Progenitor cell of endocrine pancreas (in vitro differentiated cells): ENCODE measurements at regions not wholly inside any gene's neighbourhood (a gene's known extent, or its start where the extent isn't known, plus 50 kb on each side); places are given as distances from the start of the nearest gene placed in this dataset.
"Not testable (repeated sequence)": the region's sequence is repeated elsewhere in the genome, so short reads cannot be mapped to it uniquely, and the experiment has no call there.

Source experiments
- DNase-seq: peaks from one replicate; pipeline ENCODE4 v3.0.0; 2021; ENCODE audit warnings: low spot score; ENCODE audit not compliant: unreplicated experiment
- H3K27ac Mint-ChIP-seq: 2 replicates; pipeline ENCODE4 v1.8.0; 2021; ENCODE audit warnings: mild to moderate bottlenecking, moderate library complexity, mixed read lengths
- H3K27me3 Mint-ChIP-seq: 2 replicates; pipeline ENCODE4 v1.8.0; 2021; ENCODE audit warnings: mixed read lengths
- H3K36me3 Mint-ChIP-seq: 2 replicates; pipeline ENCODE4 v1.8.0; 2022; ENCODE audit warnings: mixed read lengths; ENCODE audit not compliant: insufficient read depth
- H3K4me1 Mint-ChIP-seq: 2 replicates; pipeline ENCODE4 v1.8.0; 2021; ENCODE audit warnings: low read depth, mixed read lengths
- H3K4me3 Mint-ChIP-seq: 2 replicates; pipeline ENCODE4 v1.8.0; 2021; ENCODE audit warnings: low read depth, mild to moderate bottlenecking, moderate library complexity, mixed read lengths
- H3K9me3 Mint-ChIP-seq: 2 replicates; pipeline ENCODE4 v1.8.0; 2021; ENCODE audit warnings: low read depth, mixed read lengths
- CTCF ChIP-seq: fragments of 200-600 bp; sonication (generic); IDR thresholded peaks from one replicate; pipeline ENCODE4 v1.5.0; 2021; ENCODE audit warnings: antibody characterized with exemption, mild to moderate bottlenecking; ENCODE audit not compliant: unreplicated experiment

GRCh38 chr16:13331918-13332317 lies 430.5 kb downstream of the SHISA9 start:
- H3K4me3 Mint-ChIP-seq = no peak overlapping the region
- H3K4me1 Mint-ChIP-seq = no peaks in the 10 kb centered on the region
- no peak overlapping the region for H3K27ac Mint-ChIP-seq
- DNase-seq = no peak
- no peaks in the 10 kb centered on the region for H3K27me3 Mint-ChIP-seq
- no peaks in the 10 kb centered on the region for H3K9me3 Mint-ChIP-seq
- no peak for TF ChIP-seq CTCF
- no peaks in the 10 kb centered on the region for H3K36me3 Mint-ChIP-seq

GRCh38 chr16:13332713-13333255 lies 431.4 kb downstream of the SHISA9 start:
- H3K4me1 Mint-ChIP-seq = no peaks in the 10 kb centered on the region
- no peak for DNase-seq
- H3K27ac Mint-ChIP-seq = no peak overlapping the region
- H3K27me3 Mint-ChIP-seq = no peaks in the 10 kb centered on the region
- H3K36me3 Mint-ChIP-seq = no peaks in the 10 kb centered on the region
- H3K4me3 Mint-ChIP-seq = no peak overlapping the region
- TF ChIP-seq CTCF = no peak
- no peaks in the 10 kb centered on the region for H3K9me3 Mint-ChIP-seq

GRCh38 chr16:13333336-13333735 lies 431.9 kb downstream of the SHISA9 start:
- TF ChIP-seq CTCF = no peak
- no peaks in the 10 kb centered on the region for H3K36me3 Mint-ChIP-seq
- no peaks in the 10 kb centered on the region for H3K27me3 Mint-ChIP-seq
- H3K4me3 Mint-ChIP-seq = no peak overlapping the region
- no peaks in the 10 kb centered on the region for H3K4me1 Mint-ChIP-seq
- no peaks in the 10 kb centered on the region for H3K9me3 Mint-ChIP-seq
- no peak overlapping the region for H3K27ac Mint-ChIP-seq
- no peak for DNase-seq

- TF ChIP-seq CTCF = no peak
- no peaks in the 10 kb centered on the region for H3K4me1 Mint-ChIP-seq
- H3K27me3 Mint-ChIP-seq = no peaks in the 10 kb centered on the region
- H3K9me3 Mint-ChIP-seq = no peaks in the 10 kb centered on the region
- H3K27ac Mint-ChIP-seq = no peak overlapping the region
- H3K4me3 Mint-ChIP-seq = no peak overlapping the region
- H3K36me3 Mint-ChIP-seq = no peaks in the 10 kb centered on the region
- DNase-seq = no peak
Measured at GRCh38 chr16:13335879-13336278, 434.5 kb downstream of the SHISA9 start.

- H3K27ac Mint-ChIP-seq = no peak overlapping the region
- no peak overlapping the region for H3K4me3 Mint-ChIP-seq
- H3K36me3 Mint-ChIP-seq = no peaks in the 10 kb centered on the region
- no peaks in the 10 kb centered on the region for H3K4me1 Mint-ChIP-seq
- no peaks in the 10 kb centered on the region for H3K9me3 Mint-ChIP-seq
- no peaks in the 10 kb centered on the region for H3K27me3 Mint-ChIP-seq
- no peak for DNase-seq
- TF ChIP-seq CTCF = no peak
Measured at GRCh38 chr16:13336335-13336734, 434.9 kb downstream of the SHISA9 start.

- H3K27ac Mint-ChIP-seq, DNase-seq, H3K36me3 Mint-ChIP-seq, H3K4me1 Mint-ChIP-seq, H3K4me3 Mint-ChIP-seq, H3K27me3 Mint-ChIP-seq, H3K9me3 Mint-ChIP-seq: not testable (repeated sequence)
Measured at GRCh38 chr16:13336907-13337881, 435.8 kb downstream of the SHISA9 start.
